ENCODE measurements at regions not wholly inside any gene's neighbourhood (a gene's known extent, or its start where the extent isn't known, plus 50 kb on each side); places are given as distances from the start of the nearest gene placed in this dataset.
A peak's percentile ranks its signal among the peaks of the same experiment; 100 is the strongest.
"Not testable (repeated sequence)": the region's sequence is repeated elsewhere in the genome, so short reads cannot be mapped to it uniquely, and the experiment has no call there.

DNA sequence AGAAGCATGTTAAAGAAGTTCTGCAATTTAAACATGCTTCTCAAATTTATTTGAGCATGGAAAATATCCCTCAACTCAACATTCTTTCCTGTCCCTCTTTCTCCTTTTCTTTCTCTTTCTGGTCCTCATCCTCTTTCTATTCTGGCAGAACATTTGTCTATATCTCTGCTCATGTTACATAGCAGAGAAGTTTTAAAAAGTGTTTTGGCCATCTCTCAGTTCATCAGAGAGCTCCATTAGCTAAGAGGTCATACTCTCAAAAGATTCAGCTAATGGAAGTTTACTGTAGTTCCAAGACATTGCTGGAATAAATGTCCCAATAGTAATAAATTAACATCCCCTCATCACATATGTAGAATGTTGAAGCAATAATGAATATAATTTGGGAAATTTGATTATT lies 53.5 kb downstream of the XCL2 start:
- no peak overlapping the region for H3K9ac ChIP-seq (ENCODE audit: low read depth in 1 of 3, low read length in 3 of 3)
- H3K4me1 ChIP-seq (ENCODE audit: control insufficient read depth in 3 of 3, insufficient read depth in 3 of 3, low read length in 3 of 3), result peaks cover 0 to 3% (median 0%) of the 10 kb centered on the region in 3 donors
- no peak overlapping the region for H3K4me3 ChIP-seq (ENCODE audit: low read length in 3 of 3)
- H3K36me3 ChIP-seq (ENCODE audit: control insufficient read depth in 3 of 3, insufficient read depth in 3 of 3, low read length in 3 of 3), result no peaks in the 10 kb centered on the region
- no peak overlapping the region for H3K27ac ChIP-seq (ENCODE audit: low read depth, low read length)
- no peaks in the 10 kb centered on the region for H3K9me3 ChIP-seq (ENCODE audit: control insufficient read depth in 3 of 3, low read length in 3 of 3)
- H3K27me3 ChIP-seq (ENCODE audit: control insufficient read depth in 3 of 3, insufficient read depth in 3 of 3, low read length in 3 of 3), result no peaks in the 10 kb centered on the region

DNA sequence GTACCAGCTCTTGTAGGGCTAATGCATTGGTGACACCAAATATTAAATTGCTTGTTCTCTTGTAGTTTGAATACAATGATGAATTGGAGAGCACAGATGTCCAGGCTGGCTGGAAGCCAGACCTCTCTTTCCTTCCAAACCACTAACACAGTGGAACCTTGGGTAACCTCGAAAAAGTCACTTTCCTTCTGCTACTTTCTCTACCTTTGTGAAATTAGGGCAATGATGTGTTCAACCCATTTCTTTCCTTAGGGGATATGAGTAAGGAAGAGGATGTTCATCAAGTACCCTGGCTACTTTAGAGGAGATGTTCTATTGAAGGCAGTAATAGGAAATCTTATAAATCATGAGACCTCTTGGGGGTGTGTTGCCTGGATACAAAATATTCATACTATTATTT lies 55.7 kb downstream of the XCL2 start:
- Histone ChIP-seq H3K9ac (ENCODE audit: low read depth in 1 of 3, low read length in 3 of 3) (no peak overlapping the region), H3K4me3 (ENCODE audit: low read length in 3 of 3) (no peak overlapping the region), H3K27me3 (ENCODE audit: control insufficient read depth in 3 of 3, insufficient read depth in 3 of 3, low read length in 3 of 3) (no peaks in the 10 kb centered on the region), H3K4me1 (ENCODE audit: control insufficient read depth in 3 of 3, insufficient read depth in 3 of 3, low read length in 3 of 3) (peaks cover 0 to 3% (median 0%) of the 10 kb centered on the region in 3 donors), H3K9me3 (ENCODE audit: control insufficient read depth in 3 of 3, low read length in 3 of 3) (no peaks in the 10 kb centered on the region), H3K36me3 (ENCODE audit: control insufficient read depth in 3 of 3, insufficient read depth in 3 of 3, low read length in 3 of 3) (no peaks in the 10 kb centered on the region), H3K27ac (ENCODE audit: low read depth, low read length) (no peak overlapping the region)

DNA sequence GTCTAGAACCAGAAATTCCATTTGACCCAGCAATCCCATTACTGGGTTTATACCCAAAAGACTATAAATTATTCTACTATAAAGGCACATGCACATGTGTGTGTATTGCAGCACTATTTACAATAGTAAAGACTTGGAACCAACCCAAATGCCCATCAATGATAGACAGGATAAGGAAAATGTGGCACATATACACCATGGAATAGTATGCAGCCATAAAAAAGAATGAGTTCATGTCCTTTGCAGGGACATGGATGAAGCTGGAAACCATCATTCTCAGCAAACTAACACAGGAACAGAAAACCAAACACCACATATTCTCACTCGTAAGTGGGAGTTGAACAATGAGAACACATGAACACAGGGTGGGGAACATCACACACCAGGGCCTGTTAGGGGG lies 57.0 kb downstream of the XCL2 start:
- not testable (repeated sequence) for H3K4me1 ChIP-seq (ENCODE audit: control insufficient read depth in 3 of 3, insufficient read depth in 3 of 3, low read length in 3 of 3); H3K27ac ChIP-seq (ENCODE audit: low read depth, low read length); H3K4me3 ChIP-seq (ENCODE audit: low read length in 3 of 3); H3K9ac ChIP-seq (ENCODE audit: low read depth in 1 of 3, low read length in 3 of 3); H3K9me3 ChIP-seq (ENCODE audit: control insufficient read depth in 3 of 3, low read length in 3 of 3); H3K27me3 ChIP-seq (ENCODE audit: control insufficient read depth in 3 of 3, insufficient read depth in 3 of 3, low read length in 3 of 3); H3K36me3 ChIP-seq (ENCODE audit: control insufficient read depth in 3 of 3, insufficient read depth in 3 of 3, low read length in 3 of 3)

DNA sequence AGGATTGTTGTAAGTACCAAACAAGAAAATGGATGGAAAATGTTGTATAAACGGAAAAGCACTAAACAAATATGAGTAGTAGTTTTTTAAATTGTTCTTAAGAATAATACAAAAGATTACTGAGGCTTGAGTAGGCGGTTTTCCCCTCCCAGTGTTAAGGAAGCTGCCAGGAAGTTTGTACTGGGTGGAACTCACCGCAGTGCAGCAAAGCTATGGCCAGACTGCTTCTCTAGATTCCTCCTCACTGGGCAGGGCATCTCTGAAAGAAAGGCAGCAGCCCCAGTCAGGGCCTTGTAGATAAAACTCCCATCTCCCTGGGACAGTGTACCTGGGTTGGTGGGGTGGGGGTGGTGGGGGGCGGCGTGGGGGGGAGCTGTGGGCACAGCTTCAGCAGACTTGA lies 58.7 kb downstream of the XCL2 start:
- Histone ChIP-seq H3K4me1 (ENCODE audit: control insufficient read depth in 3 of 3, insufficient read depth in 3 of 3, low read length in 3 of 3) (peaks cover 0 to 3% (median 0%) of the 10 kb centered on the region in 3 donors), H3K9me3 (ENCODE audit: control insufficient read depth in 3 of 3, low read length in 3 of 3) (no peaks in the 10 kb centered on the region), H3K36me3 (ENCODE audit: control insufficient read depth in 3 of 3, insufficient read depth in 3 of 3, low read length in 3 of 3) (no peaks in the 10 kb centered on the region), H3K4me3 (ENCODE audit: low read length in 3 of 3) (no peak overlapping the region), H3K9ac (ENCODE audit: low read depth in 1 of 3, low read length in 3 of 3) (no peak overlapping the region), H3K27ac (ENCODE audit: low read depth, low read length) (no peak overlapping the region), H3K27me3 (ENCODE audit: control insufficient read depth in 3 of 3, insufficient read depth in 3 of 3, low read length in 3 of 3) (no peaks in the 10 kb centered on the region)

DNA sequence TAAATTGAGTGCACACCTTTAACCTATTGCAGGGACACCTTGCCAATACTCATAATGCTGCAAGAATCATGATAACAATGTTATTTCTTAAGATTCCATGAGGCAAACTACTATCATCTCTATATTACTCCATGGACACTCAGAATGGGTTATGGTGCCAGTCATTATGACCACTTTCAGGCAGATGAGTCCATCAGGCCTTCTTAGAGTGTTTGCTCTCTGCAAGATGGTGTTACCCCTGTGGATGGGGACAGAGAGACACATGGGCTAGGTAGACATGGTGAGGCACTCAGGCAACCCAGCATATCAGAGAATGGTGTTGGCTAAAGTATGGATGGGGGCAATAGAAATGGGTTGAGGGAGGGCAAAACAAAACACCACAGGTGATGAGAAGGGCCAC lies 59.7 kb downstream of the XCL2 start:
- H3K9me3 ChIP-seq (ENCODE audit: control insufficient read depth in 3 of 3, low read length in 3 of 3), result no peaks in the 10 kb centered on the region
- peak overlapping the region; percentile 30 for H3K27ac ChIP-seq (ENCODE audit: low read depth, low read length)
- peaks cover 0 to 3% (median 0%) of the 10 kb centered on the region in 3 donors for H3K4me1 ChIP-seq (ENCODE audit: control insufficient read depth in 3 of 3, insufficient read depth in 3 of 3, low read length in 3 of 3)
- no peaks in the 10 kb centered on the region for H3K27me3 ChIP-seq (ENCODE audit: control insufficient read depth in 3 of 3, insufficient read depth in 3 of 3, low read length in 3 of 3)
- no peaks in the 10 kb centered on the region for H3K36me3 ChIP-seq (ENCODE audit: control insufficient read depth in 3 of 3, insufficient read depth in 3 of 3, low read length in 3 of 3)
- H3K9ac ChIP-seq (ENCODE audit: low read depth in 1 of 3, low read length in 3 of 3), result no peak overlapping the region
- H3K4me3 ChIP-seq (ENCODE audit: low read length in 3 of 3), result no peak overlapping the region

DNA sequence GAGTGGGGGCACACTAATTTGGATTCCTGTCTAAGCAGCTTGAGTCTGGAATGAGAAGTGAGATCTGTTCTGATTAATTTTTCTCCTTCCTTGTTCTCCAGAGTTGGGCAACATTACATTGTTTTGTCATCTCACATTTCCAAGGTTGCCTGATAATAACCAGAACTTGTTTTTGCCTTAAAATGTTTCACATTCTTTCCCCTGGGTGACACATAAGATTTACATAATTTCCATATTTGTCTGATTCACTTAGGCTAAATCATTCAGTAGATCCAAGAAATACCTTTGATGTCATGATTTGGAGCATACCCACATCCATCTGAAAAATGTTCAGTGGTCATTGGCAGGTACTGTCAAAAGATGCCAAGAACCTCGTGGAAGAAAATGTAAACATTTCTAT lies 60.3 kb downstream of the XCL2 start:
- Histone ChIP-seq H3K27ac (ENCODE audit: low read depth, low read length) (peak overlapping the region; percentile 30), H3K27me3 (ENCODE audit: control insufficient read depth in 3 of 3, insufficient read depth in 3 of 3, low read length in 3 of 3) (no peaks in the 10 kb centered on the region)

DNA sequence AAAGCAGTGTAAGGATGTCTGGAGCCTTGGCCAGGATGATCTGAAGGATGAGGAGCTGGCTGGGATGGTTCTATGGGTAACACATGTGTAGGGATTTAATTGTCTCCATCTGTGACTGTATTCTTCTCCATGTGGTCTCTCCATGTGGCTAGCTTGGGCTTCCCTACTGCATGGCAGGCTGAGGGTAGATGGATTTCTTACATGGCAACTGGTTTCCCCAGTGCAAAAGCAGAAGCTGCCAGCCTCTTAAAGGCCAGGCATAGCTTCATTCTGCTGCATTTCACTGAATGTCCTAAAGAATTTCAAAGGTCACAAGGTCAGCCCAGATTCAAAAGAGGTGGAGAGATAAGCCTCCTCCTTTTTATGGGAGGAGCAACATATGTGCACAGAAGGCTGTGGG lies 61.7 kb downstream of the XCL2 start:
- no peaks in the 10 kb centered on the region for H3K36me3 ChIP-seq (ENCODE audit: control insufficient read depth in 3 of 3, insufficient read depth in 3 of 3, low read length in 3 of 3)
- no peaks in the 10 kb centered on the region for H3K27me3 ChIP-seq (ENCODE audit: control insufficient read depth in 3 of 3, insufficient read depth in 3 of 3, low read length in 3 of 3)
- H3K27ac ChIP-seq (ENCODE audit: low read depth, low read length), result no peak overlapping the region
- H3K9ac ChIP-seq (ENCODE audit: low read depth in 1 of 3, low read length in 3 of 3), result no peak overlapping the region
- no peaks in the 10 kb centered on the region for H3K9me3 ChIP-seq (ENCODE audit: control insufficient read depth in 3 of 3, low read length in 3 of 3)
- H3K4me1 ChIP-seq (ENCODE audit: control insufficient read depth in 3 of 3, insufficient read depth in 3 of 3, low read length in 3 of 3), result peaks cover 0 to 2% (median 0%) of the 10 kb centered on the region in 3 donors
- H3K4me3 ChIP-seq (ENCODE audit: low read length in 3 of 3), result no peak overlapping the region

More for the DNA sequence above, 60.3 kb downstream of the XCL2 start:
- H3K9me3 ChIP-seq (ENCODE audit: control insufficient read depth in 3 of 3, low read length in 3 of 3), result no peaks in the 10 kb centered on the region
- no peaks in the 10 kb centered on the region for H3K36me3 ChIP-seq (ENCODE audit: control insufficient read depth in 3 of 3, insufficient read depth in 3 of 3, low read length in 3 of 3)
- H3K4me3 ChIP-seq (ENCODE audit: low read length in 3 of 3), result no peak overlapping the region
- H3K4me1 ChIP-seq (ENCODE audit: control insufficient read depth in 3 of 3, insufficient read depth in 3 of 3, low read length in 3 of 3), result peaks cover 0 to 3% (median 0%) of the 10 kb centered on the region in 3 donors
- no peak overlapping the region for H3K9ac ChIP-seq (ENCODE audit: low read depth in 1 of 3, low read length in 3 of 3)

DNA sequence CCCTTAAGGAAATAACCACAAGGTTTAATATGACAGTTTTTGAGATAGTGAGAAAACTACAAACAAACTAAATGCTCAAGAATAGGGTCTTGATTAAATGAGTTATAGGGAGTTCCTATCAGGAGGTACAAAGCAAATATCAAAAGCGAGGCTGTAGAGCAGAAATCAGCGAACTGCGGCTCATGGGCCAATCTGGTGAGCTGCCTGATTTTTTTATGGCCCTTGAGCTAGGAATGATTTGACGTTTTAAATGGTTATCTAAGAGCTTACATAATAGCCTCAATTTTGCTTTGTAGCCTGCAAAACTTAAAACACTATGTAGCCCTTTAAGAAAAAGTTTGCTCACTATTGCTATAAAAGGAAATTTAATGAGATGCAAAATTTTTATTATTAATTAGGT lies 62.2 kb downstream of the XCL2 start:
- Histone ChIP-seq H3K9ac (ENCODE audit: low read depth in 1 of 3, low read length in 3 of 3) (no peak overlapping the region), H3K27ac (ENCODE audit: low read depth, low read length) (peak overlapping the region; percentile 19), H3K4me1 (ENCODE audit: control insufficient read depth in 3 of 3, insufficient read depth in 3 of 3, low read length in 3 of 3) (peaks cover 0 to 3% (median 0%) of the 10 kb centered on the region in 3 donors), H3K9me3 (ENCODE audit: control insufficient read depth in 3 of 3, low read length in 3 of 3) (no peaks in the 10 kb centered on the region), H3K27me3 (ENCODE audit: control insufficient read depth in 3 of 3, insufficient read depth in 3 of 3, low read length in 3 of 3) (no peaks in the 10 kb centered on the region), H3K36me3 (ENCODE audit: control insufficient read depth in 3 of 3, insufficient read depth in 3 of 3, low read length in 3 of 3) (no peaks in the 10 kb centered on the region), H3K4me3 (ENCODE audit: low read length in 3 of 3) (no peak overlapping the region)

DNA sequence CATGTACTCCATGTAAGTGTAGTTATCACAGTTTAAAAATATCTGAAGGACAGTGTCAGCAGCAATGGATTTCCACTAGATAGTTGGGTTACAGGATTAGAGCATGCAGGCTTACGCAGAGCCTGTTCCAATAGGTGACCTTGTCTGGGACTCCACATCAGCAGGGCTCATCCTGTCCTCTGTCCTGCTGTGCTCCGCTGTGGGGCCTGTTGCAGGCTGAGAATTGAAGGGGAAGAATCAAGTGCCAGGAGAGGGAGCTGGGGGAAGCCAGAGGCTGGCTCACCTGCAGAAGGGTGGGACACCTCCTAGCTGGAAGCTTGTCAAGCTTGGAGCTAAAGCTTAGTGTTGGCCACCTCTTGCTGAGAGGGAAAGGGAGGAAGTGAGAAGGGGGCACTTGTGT lies 62.8 kb downstream of the XCL2 start:
- H3K27ac ChIP-seq (ENCODE audit: low read depth, low read length), result peak overlapping the region; percentile 19
- no peaks in the 10 kb centered on the region for H3K36me3 ChIP-seq (ENCODE audit: control insufficient read depth in 3 of 3, insufficient read depth in 3 of 3, low read length in 3 of 3)
- H3K4me1 ChIP-seq (ENCODE audit: control insufficient read depth in 3 of 3, insufficient read depth in 3 of 3, low read length in 3 of 3), result peaks cover 0 to 3% (median 0%) of the 10 kb centered on the region in 3 donors
- H3K9me3 ChIP-seq (ENCODE audit: control insufficient read depth in 3 of 3, low read length in 3 of 3), result no peaks in the 10 kb centered on the region
- no peak overlapping the region for H3K9ac ChIP-seq (ENCODE audit: low read depth in 1 of 3, low read length in 3 of 3)
- no peak overlapping the region for H3K4me3 ChIP-seq (ENCODE audit: low read length in 3 of 3)
- H3K27me3 ChIP-seq (ENCODE audit: control insufficient read depth in 3 of 3, insufficient read depth in 3 of 3, low read length in 3 of 3), result no peaks in the 10 kb centered on the region

DNA sequence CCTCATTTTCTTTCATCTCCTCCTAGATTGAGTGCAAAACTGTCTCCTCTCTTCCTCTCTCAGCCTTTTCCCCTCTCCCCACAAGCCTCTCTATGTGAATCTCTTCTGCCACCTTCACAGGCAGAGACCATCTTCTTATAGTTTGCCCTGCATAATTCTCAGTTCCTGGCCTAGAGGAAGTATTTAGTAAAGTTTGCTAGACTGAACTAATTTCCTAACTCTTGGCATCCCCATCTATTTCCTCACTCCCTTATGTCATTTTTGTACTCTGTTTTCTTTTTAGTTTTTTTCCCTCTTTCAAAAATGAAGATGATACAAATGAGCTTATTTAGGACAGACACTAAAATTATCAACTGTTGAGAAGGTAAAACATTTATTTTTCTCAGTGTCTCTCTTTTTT lies 66.0 kb downstream of the XCL2 start:
- Histone ChIP-seq H3K27ac (ENCODE audit: low read depth, low read length) (no peak overlapping the region), H3K27me3 (ENCODE audit: control insufficient read depth in 3 of 3, insufficient read depth in 3 of 3, low read length in 3 of 3) (no peaks in the 10 kb centered on the region), H3K9me3 (ENCODE audit: control insufficient read depth in 3 of 3, low read length in 3 of 3) (no peaks in the 10 kb centered on the region), H3K4me1 (ENCODE audit: control insufficient read depth in 3 of 3, insufficient read depth in 3 of 3, low read length in 3 of 3) (peaks cover 0 to 3% (median 0%) of the 10 kb centered on the region in 3 donors), H3K4me3 (ENCODE audit: low read length in 3 of 3) (no peak overlapping the region), H3K9ac (ENCODE audit: low read depth in 1 of 3, low read length in 3 of 3) (no peak overlapping the region), H3K36me3 (ENCODE audit: control insufficient read depth in 3 of 3, insufficient read depth in 3 of 3, low read length in 3 of 3) (no peaks in the 10 kb centered on the region)
